Progenitor cell of endocrine pancreas (in vitro differentiated cells): ENCODE measurements at regions not wholly inside any gene's neighbourhood (a gene's known extent, or its start where the extent isn't known, plus 50 kb on each side); places are given as distances from the start of the nearest gene placed in this dataset.

ENCODE experiments used
- DNase-seq: peaks from one replicate; pipeline ENCODE4 v3.0.0; 2021; ENCODE audit warnings: low spot score; ENCODE audit not compliant: unreplicated experiment
- H3K27ac Mint-ChIP-seq: 2 replicates; pipeline ENCODE4 v1.8.0; 2021; ENCODE audit warnings: mild to moderate bottlenecking, moderate library complexity, mixed read lengths
- H3K27me3 Mint-ChIP-seq: 2 replicates; pipeline ENCODE4 v1.8.0; 2021; ENCODE audit warnings: mixed read lengths
- H3K36me3 Mint-ChIP-seq: 2 replicates; pipeline ENCODE4 v1.8.0; 2022; ENCODE audit warnings: mixed read lengths; ENCODE audit not compliant: insufficient read depth
- H3K4me1 Mint-ChIP-seq: 2 replicates; pipeline ENCODE4 v1.8.0; 2021; ENCODE audit warnings: low read depth, mixed read lengths
- H3K4me3 Mint-ChIP-seq: 2 replicates; pipeline ENCODE4 v1.8.0; 2021; ENCODE audit warnings: low read depth, mild to moderate bottlenecking, moderate library complexity, mixed read lengths
- H3K9me3 Mint-ChIP-seq: 2 replicates; pipeline ENCODE4 v1.8.0; 2021; ENCODE audit warnings: low read depth, mixed read lengths
- CTCF ChIP-seq: fragments of 200-600 bp; sonication (generic); IDR thresholded peaks from one replicate; pipeline ENCODE4 v1.5.0; 2021; ENCODE audit warnings: antibody characterized with exemption, mild to moderate bottlenecking; ENCODE audit not compliant: unreplicated experiment

DNA sequence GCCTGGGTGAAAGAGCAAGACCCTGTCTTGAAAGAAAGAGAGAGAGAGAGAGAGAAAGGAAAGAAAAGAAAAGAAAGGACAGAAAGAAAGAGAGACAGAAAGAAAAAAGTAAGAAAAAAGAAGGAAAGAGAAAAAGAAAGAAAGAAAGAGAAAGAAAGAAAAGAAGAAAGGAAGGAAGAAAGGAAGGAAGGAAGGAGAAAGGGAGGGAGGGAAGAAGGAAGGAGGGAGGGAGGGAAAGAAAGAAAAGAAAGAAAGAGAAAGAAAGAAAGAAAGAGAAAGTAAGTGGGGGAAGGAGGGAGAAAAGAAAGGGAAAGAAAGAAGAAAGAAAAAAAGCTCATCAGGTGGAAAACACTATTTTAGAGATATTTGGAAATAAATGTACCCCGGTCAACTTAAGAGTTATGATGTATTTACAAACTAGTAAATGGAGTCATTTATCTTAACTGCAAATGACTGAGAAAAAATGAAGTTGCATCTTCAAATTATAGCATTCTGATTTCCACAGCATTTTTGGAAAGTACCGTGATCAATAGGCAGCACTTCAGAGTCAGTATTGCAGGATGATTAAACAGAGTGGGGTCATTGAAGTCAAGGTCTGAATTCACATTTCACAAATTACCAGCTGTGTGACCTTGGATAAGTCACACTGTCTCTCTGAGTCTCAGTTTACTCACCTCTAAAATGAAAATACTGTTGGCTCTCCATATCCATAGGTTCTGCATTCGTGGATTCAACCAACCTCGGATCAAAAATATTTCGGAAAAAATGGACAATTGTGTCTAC is 64.1 kb upstream of the SMAD1 start:
- Mint-ChIP-seq H3K4me1 (no peaks in the 10 kb centered on the region), H3K4me3 (no peak overlapping the region), H3K27me3 (no peaks in the 10 kb centered on the region), H3K27ac (no peak overlapping the region), H3K9me3 (no peaks in the 10 kb centered on the region), H3K36me3 (no peaks in the 10 kb centered on the region)
- no peak for DNase-seq
- no peak for TF ChIP-seq CTCF

- H3K4me3 Mint-ChIP-seq = no peak overlapping the region
- H3K27ac Mint-ChIP-seq = no peak overlapping the region
- H3K4me1 Mint-ChIP-seq = no peaks in the 10 kb centered on the region
- no peaks in the 10 kb centered on the region for H3K36me3 Mint-ChIP-seq
- H3K27me3 Mint-ChIP-seq = no peaks in the 10 kb centered on the region
- no peak for DNase-seq
- H3K9me3 Mint-ChIP-seq = no peaks in the 10 kb centered on the region
- no peak for TF ChIP-seq CTCF
Measured at GRCh38 chr4:145414841-145415240, 66.8 kb upstream of the SMAD1 start.

DNA sequence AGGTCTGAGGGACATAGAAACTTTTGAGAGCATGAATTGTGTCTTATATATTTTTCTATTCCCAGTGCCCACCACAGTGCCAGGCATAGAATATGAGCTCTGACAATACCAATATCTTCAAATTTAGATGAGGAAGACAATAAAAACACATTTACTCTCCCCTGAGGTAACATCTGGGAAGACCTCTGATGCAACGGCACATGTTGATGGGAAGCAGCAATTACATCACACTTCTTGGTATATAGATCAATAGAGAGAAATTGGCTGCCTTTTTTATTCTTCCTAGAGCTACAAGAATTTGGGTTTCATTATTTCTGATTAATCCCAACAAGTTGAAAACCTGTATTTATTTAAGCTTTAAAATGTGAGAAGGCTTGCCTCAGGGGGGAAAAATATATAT is 67.4 kb upstream of the SMAD1 start:
- H3K36me3 Mint-ChIP-seq = no peaks in the 10 kb centered on the region
- no peaks in the 10 kb centered on the region for H3K27me3 Mint-ChIP-seq
- no peak for TF ChIP-seq CTCF
- DNase-seq = no peak
- H3K9me3 Mint-ChIP-seq = no peaks in the 10 kb centered on the region
- H3K27ac Mint-ChIP-seq = no peak overlapping the region
- no peak overlapping the region for H3K4me3 Mint-ChIP-seq
- no peaks in the 10 kb centered on the region for H3K4me1 Mint-ChIP-seq

DNA sequence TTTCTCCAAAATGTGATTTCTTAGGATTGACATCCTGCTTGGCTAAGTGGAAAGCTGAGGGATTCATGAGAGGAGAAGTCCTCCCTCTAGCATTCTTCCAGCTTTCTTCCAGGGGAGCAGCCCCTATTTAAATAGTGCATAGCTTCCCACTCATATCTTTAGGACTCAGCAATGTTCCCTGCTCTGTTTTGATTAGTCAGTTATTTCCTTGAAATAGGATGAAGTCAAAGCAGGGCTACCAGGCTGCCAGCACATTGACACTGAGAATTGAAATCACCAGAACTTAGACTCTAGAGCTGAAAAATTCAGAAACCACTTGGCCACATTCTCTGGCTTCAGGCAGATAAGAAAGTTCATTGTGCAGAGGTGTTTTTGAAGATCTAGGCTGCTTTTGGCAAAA is 74.7 kb upstream of the SMAD1 start:
- H3K27ac Mint-ChIP-seq = no peak overlapping the region
- H3K4me1 Mint-ChIP-seq = peaks cover 7% of the 10 kb centered on the region
- H3K4me3 Mint-ChIP-seq = no peak overlapping the region
- H3K27me3 Mint-ChIP-seq = no peaks in the 10 kb centered on the region
- DNase-seq = no peak
- no peaks in the 10 kb centered on the region for H3K9me3 Mint-ChIP-seq
- TF ChIP-seq CTCF = no peak
- no peaks in the 10 kb centered on the region for H3K36me3 Mint-ChIP-seq

DNA sequence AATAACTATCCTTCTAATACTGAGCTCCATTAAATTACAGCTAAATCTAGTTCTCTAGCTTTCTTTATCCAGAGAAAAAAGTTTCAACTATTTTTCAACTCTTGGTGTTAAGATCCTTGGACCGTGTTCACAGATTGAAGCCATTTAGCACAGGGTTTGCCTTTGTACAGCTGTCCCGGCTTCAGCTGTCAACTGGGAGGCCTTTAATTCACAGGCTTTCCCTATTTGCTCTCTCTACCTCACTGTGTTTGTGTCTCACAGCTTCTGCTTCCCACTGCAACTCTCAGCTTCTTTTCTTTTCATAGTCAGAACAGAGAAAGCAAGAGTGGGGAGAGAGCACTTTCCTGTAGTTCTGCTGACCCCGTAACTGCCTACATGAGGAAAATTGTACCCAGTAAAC is 76.9 kb upstream of the SMAD1 start:
- Mint-ChIP-seq H3K4me1 (peaks cover 10% of the 10 kb centered on the region), H3K27me3 (peaks cover 3% of the 10 kb centered on the region), H3K9me3 (peaks cover 6% of the 10 kb centered on the region), H3K4me3 (no peak overlapping the region), H3K36me3 (no peaks in the 10 kb centered on the region), H3K27ac (no peak overlapping the region)
- TF ChIP-seq CTCF = no peak
- DNase-seq = no peak
